ENCODE measurements at regions not wholly inside any gene's neighbourhood (a gene's known extent, or its start where the extent isn't known, plus 50 kb on each side); places are given as distances from the start of the nearest gene placed in this dataset.

GRCh38 chr14:28468191-28469151 lies 298.1 kb upstream of the FOXG1 start:
- no peak for DNase-seq
- no peak for ATAC-seq (ENCODE audit: poor library complexity)
- intact Hi-C loops (cut with DNase I) = no loop called here

- intact Hi-C loops (cut with DNase I) = no loop called here
- ATAC-seq (ENCODE audit: poor library complexity) = no peak
- no peak for DNase-seq
Measured at GRCh38 chr14:28482251-28483040, 284.1 kb upstream of the FOXG1 start.

- intact Hi-C loops (cut with DNase I) = no loop called here
- no peak for DNase-seq
- no peak for ATAC-seq (ENCODE audit: poor library complexity)
Measured at GRCh38 chr14:28483506-28483905, 283.1 kb upstream of the FOXG1 start.

GRCh38 chr14:28488684-28489083 lies 277.9 kb upstream of the FOXG1 start:
- no peak for DNase-seq
- no peak for ATAC-seq (ENCODE audit: poor library complexity)
- intact Hi-C loops (cut with DNase I) = no loop called here

GRCh38 chr14:28493516-28493915 lies 273.1 kb upstream of the FOXG1 start:
- ATAC-seq (ENCODE audit: poor library complexity) = no peak
- no peak for DNase-seq
- intact Hi-C loops (cut with DNase I) = no loop called here

GRCh38 chr14:28494196-28494595 lies 272.4 kb upstream of the FOXG1 start:
- no peak for DNase-seq
- intact Hi-C loops (cut with DNase I) = no loop called here
- no peak for ATAC-seq (ENCODE audit: poor library complexity)

GRCh38 chr14:28496364-28496763 lies 270.2 kb upstream of the FOXG1 start:
- DNase-seq (no peak), ATAC-seq (ENCODE audit: poor library complexity) (no peak)
- intact Hi-C loops (cut with DNase I) = no loop called here

- ATAC-seq (ENCODE audit: poor library complexity) (no peak), DNase-seq (no peak)
- intact Hi-C loops (cut with DNase I) = no loop called here
Measured at GRCh38 chr14:28502517-28502916, 264.1 kb upstream of the FOXG1 start.

- DNase-seq (no peak), ATAC-seq (ENCODE audit: poor library complexity) (no peak)
- intact Hi-C loops (cut with DNase I) = no loop called here
Measured at GRCh38 chr14:28515571-28515970, 251.0 kb upstream of the FOXG1 start.

GRCh38 chr14:28536889-28537288 lies 229.7 kb upstream of the FOXG1 start:
- ATAC-seq (ENCODE audit: poor library complexity) = no peak
- no peak for DNase-seq
- intact Hi-C loops (cut with DNase I) = no loop called here

GRCh38 chr14:28542040-28542439 lies 224.5 kb upstream of the FOXG1 start:
- DNase-seq = no peak
- intact Hi-C loops (cut with DNase I) = no loop called here
- ATAC-seq (ENCODE audit: poor library complexity) = no peak

GRCh38 chr14:28565345-28565744 lies 201.2 kb upstream of the FOXG1 start:
- no peak for ATAC-seq (ENCODE audit: poor library complexity)
- intact Hi-C loops (cut with DNase I) = no loop called here
- no peak for DNase-seq

GRCh38 chr14:28570391-28570790 lies 196.2 kb upstream of the FOXG1 start:
- ATAC-seq (ENCODE audit: poor library complexity) (no peak), DNase-seq (no peak)
- intact Hi-C loops (cut with DNase I) = no loop called here

- intact Hi-C loops (cut with DNase I) = no loop called here
- DNase-seq (no peak), ATAC-seq (ENCODE audit: poor library complexity) (no peak)
Measured at GRCh38 chr14:28571636-28572035, 195.0 kb upstream of the FOXG1 start.

- ATAC-seq (ENCODE audit: poor library complexity) (no peak), DNase-seq (no peak)
- intact Hi-C loops (cut with DNase I) = no loop called here
Measured at GRCh38 chr14:28576523-28576922, 190.1 kb upstream of the FOXG1 start.

GRCh38 chr14:28577187-28577586 lies 189.4 kb upstream of the FOXG1 start:
- no peak for ATAC-seq (ENCODE audit: poor library complexity)
- no peak for DNase-seq
- intact Hi-C loops (cut with DNase I) = no loop called here

- no peak for DNase-seq
- no peak for ATAC-seq (ENCODE audit: poor library complexity)
- intact Hi-C loops (cut with DNase I) = no loop called here
Measured at GRCh38 chr14:28577711-28578131, 188.9 kb upstream of the FOXG1 start.

- DNase-seq = no peak
- intact Hi-C loops (cut with DNase I) = no loop called here
Measured at GRCh38 chr14:28584951-28585350, 181.6 kb upstream of the FOXG1 start.

GRCh38 chr14:28589792-28590191 lies 176.8 kb upstream of the FOXG1 start:
- ATAC-seq (ENCODE audit: poor library complexity) (no peak), DNase-seq (no peak)
- intact Hi-C loops (cut with DNase I) = no loop called here

More at GRCh38 chr14:28584951-28585350, 181.6 kb upstream of the FOXG1 start:
- ATAC-seq (ENCODE audit: poor library complexity) = no peak

GRCh38 chr14:28596391-28596790 lies 170.2 kb upstream of the FOXG1 start:
- ATAC-seq (ENCODE audit: poor library complexity) (no peak), DNase-seq (no peak)
- intact Hi-C loops (cut with DNase I) = no loop called here
